HG03280 (cell line): ENCODE measurements at regions not wholly inside any gene's neighbourhood (a gene's known extent, or its start where the extent isn't known, plus 50 kb on each side); places are given as distances from the start of the nearest gene placed in this dataset.
"Not testable (repeated sequence)": the region's sequence is repeated elsewhere in the genome, so short reads cannot be mapped to it uniquely, and the experiment has no call there.

Experiments used
- ATAC-seq: cut with Tn5 transposase; IDR thresholded peaks from one replicate; pipeline ENCODE4 v1.9.1; 2021; ENCODE audit warnings: mild to moderate bottlenecking, moderate library complexity; ENCODE audit not compliant: unreplicated experiment

DNA sequence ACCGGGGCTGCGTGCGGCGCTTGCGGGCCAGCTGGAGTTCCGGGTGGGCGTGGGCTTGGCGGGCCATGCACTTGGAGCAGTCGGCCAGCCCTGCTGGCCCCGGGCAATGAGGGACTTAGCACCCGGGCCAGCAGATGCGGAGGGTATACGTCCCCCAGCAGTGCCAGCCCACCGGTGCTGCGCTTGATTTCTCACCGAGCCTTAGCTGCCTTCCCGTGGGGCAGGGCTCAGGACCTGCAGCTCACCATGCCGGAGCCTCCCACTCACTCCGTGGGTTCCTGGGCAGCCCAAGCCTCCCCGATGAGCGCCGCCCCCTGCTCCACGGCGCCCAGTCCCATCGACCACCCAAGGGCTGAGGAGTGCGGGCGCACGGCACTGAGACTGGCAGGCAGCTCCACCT, 51.4 kb upstream of the INPP4B start:
- ATAC-seq = not testable (repeated sequence)

- no peak for ATAC-seq
Measured at GRCh38 chr4:142900622-142901021, 54.5 kb upstream of the INPP4B start.

DNA sequence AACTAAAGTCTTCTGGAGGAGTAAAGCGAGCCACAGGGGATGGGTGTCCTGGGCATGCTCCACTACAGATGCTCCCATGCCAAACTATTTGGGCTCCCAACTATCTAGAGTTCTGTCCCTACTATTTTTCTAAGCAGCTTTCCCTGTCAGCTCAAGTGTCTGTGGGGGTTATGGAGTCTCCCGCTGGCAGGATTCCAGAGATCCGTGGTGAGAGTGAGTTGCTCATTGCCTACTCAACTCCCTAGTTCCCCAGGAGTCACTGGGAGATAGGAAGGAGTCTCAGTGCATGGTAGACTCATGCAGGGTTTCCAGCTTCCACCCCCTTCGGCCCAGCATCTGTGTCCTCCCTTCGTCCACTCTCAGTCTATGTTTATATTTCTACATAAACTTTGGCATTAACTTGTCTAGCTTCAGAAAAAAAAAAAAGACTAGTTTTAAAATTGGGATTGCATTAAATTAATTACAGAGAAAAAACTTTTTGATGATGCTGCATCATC, 55.1 kb upstream of the INPP4B start:
- no peak for ATAC-seq

- ATAC-seq = not testable (repeated sequence)
Measured at GRCh38 chr4:142903617-142904016, 57.5 kb upstream of the INPP4B start.

GRCh38 chr4:142909908-142910307, 63.8 kb upstream of the INPP4B start:
- ATAC-seq = no peak

GRCh38 chr4:142913034-142913433, 66.9 kb upstream of the INPP4B start:
- ATAC-seq = no peak

DNA sequence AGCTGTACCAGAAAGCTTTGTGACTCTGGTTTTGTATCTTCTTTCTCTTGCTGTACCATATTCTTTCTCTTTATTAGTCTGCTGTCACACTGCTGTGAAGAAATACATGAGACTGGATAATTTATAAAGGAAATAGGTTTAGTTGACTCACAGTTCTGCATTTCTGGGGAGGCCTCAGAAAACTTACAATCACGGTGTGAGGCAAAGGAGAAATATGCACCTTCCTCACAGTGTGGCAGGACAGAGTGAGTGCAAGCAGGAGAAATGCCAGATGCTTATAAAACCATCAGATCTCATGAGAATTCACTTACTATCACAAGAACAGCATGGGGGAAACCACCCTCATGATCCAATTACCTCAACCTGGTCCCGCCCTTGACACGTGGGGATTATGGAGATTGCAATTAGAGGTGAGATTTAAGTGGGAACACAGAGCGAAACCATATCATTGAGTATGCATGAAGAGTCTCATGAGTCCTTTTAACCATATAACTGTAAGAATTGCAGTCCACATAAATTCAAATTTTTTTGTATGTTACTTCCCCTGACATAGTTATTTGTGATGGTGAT, 67.4 kb upstream of the INPP4B start:
- no peak for ATAC-seq

DNA sequence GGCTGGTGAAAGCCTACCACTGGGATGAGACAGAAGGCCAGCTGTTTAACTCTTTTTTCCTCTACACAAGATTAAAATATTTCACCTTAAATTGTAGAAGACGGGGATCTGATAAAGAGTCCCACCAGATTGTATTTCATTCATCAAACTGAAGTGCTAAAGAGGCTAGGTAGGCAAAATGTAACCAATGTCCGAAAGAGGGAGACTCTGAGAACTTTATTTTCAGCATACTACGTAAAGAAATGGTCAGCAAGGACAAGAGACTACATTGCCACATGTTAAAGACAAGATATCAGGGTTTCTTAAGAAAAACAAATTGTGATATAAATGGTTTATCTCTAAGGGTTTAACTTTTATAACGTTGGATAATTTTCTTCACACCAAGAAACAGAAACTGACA, 71.6 kb upstream of the INPP4B start:
- ATAC-seq = no peak

GRCh38 chr4:142922720-142923119, 76.6 kb upstream of the INPP4B start:
- ATAC-seq = no peak

DNA sequence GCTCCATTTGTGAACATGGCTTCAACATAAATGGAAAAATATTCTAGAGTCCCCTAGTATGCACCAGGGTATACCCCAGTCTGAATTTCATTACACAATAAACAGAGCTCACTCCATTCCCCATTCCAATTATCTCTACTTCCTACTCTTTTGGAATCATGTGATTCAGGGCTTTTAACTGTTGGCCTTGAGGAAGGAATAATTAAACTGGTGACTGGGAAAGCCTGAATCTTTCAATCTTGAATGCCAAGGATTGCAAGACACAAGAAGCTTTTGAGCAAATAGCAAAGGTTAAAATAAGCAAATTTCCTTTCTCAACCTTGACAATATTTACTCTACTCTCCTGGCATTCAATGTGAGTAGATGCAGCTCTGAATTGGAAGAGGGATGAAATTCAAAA, 77.5 kb upstream of the INPP4B start:
- no peak for ATAC-seq

- ATAC-seq = no peak
Measured at GRCh38 chr4:142925161-142925560, 79.1 kb upstream of the INPP4B start.

GRCh38 chr4:142927721-142928120, 81.6 kb upstream of the INPP4B start:
- no peak for ATAC-seq

DNA sequence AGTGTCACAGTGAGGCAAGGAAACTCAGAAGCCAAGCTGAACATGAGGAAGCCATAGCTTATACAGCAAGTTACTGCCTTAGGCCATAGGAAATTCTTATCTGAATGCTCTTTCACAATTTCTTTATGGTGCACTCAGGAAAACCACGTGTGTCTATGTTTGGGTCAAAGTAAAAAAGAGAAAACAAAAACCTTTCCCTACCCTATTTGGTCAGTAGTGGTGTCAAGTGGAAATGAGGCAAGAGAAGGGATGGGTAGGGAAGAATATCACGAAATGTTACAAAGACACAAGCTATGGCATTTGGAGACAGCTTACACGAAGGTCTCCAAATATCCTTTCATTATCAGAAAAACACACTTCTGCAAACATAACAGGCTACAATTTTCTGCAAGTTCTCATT, 83.4 kb upstream of the INPP4B start:
- ATAC-seq = no peak

DNA sequence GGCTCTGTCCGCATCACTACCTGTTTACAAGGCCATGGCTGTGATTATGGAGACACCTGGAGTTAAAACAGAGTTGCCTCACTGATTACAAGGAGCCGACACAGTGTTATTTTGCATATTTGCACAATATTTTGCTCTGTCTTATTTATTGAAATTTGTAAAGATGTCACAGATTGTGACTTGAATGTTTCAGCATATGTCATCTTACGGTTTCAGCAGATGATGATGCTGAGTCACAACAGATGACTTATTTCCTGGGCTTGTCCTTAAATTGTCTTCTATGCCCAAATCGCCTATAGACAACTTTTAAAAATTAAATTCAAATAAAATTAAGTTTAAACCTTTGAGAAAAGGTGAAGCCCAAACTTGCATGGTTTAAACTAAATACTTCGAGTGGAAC, 87.1 kb upstream of the INPP4B start:
- ATAC-seq = no peak

DNA sequence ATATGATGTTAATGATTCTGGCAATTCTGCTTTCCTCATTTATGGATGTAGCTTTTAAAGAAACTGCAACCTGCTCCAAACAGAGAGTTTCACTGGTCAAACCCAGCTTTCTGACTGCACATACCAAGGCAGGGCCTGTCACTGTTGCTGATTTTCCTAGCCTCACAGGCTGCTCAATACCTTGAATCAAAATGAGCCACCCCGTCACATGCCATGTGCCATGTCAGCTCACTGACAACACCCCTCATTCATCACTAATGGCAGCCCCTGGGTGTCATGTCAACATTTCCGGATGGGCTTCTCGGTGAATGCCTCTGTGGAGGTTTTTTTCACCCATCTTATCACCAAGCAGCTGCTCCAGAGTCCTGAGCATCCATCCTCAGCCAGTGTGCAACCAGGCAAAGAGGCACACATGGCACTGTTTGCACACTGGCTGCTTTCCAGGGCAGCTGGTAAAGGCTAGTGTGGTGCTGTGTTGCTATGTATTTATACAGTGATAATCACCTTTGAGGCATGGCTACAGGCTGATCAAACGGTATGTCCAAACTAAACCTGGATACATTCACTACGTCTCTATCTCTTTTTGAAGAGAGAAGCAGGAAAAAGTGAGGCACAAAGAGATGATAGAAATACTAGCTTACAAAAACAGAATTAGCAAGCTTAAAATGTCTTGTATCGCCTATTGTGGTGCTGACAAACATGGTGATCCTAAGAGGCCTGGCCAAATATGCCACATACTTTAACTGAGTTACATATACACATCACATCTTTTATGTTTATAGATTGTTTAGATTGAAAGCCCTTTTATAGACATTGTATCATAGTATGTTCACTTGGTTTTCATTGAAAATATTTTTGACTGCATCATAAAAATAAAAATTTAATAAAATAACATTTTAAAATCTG, 94.6 kb upstream of the INPP4B start:
- ATAC-seq = no peak

- no peak for ATAC-seq
Measured at GRCh38 chr4:142944565-142944964, 98.5 kb upstream of the INPP4B start.

- ATAC-seq = no peak
Measured at GRCh38 chr4:142952821-142953580, 106.9 kb upstream of the INPP4B start.

GRCh38 chr4:142954415-142954814, 108.3 kb upstream of the INPP4B start:
- no peak for ATAC-seq

- no peak for ATAC-seq
Measured at GRCh38 chr4:142955501-142955900, 109.4 kb upstream of the INPP4B start.

DNA sequence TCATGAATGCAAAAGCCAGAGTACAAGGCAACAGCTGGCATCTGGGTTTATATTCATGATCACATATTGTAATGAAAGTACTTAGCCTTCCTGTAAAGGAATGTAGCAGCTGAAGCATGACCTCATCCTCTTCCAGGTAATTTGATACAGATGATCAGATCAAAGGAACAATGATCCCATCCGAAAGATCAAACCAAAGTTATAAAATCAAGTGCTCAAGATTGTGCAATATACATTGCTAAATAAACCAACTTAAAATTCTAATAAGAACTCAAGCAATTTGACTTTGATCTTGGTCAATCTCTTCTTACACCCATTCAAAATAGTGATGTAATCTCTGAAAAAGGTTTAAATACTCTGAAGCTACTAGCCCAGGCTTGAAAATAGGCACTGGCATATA, 113.1 kb upstream of the INPP4B start:
- no peak for ATAC-seq

DNA sequence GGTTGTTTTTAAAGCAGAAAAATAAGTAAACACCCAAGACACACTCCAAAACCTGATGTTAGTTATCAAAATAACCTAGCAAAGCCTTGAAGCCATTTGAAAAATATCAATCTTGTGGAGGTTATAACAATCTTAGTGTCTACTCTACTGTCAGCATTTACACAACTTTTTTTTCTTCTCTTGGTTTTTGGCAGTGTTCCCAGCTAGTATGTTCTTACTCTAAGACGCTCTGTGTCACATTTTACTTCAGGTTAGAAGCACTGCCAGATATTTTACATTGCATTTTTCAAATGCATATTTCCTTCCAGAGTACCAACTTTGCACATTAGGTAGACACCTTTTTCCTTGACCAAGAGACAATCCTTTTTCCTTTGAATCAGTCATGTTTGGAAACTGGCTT, 114.0 kb upstream of the INPP4B start:
- ATAC-seq = no peak
